H9 (cell line): ENCODE measurements at regions not wholly inside any gene's neighbourhood (a gene's known extent, or its start where the extent isn't known, plus 50 kb on each side); places are given as distances from the start of the nearest gene placed in this dataset.

Experiments
- DNase-seq: peaks from one replicate; pipeline ENCODE4 v3.0.0-alpha.2; 2017
- H2AFZ ChIP-seq: one replicate; pipeline ENCODE4 v1.6.1; 2013; ENCODE audit warnings: mild to moderate bottlenecking, low read length, control low read depth, moderate library complexity
- H2AK5ac ChIP-seq: 2 replicates; pipeline ENCODE4 v1.6.1; 2013; ENCODE audit warnings: low read length, control low read depth, mixed read lengths; ENCODE audit not compliant: insufficient read length
- H2BK120ac ChIP-seq: one replicate; pipeline ENCODE4 v1.6.1; 2013; ENCODE audit warnings: low read depth, mild to moderate bottlenecking, low read length, control low read depth, inconsistent platforms; ENCODE audit not compliant: poor library complexity, severe bottlenecking
- H2BK12ac ChIP-seq: 2 replicates; pipeline ENCODE4 v1.6.1; 2013; ENCODE audit warnings: low read length, control low read depth, mixed read lengths, low read depth; ENCODE audit not compliant: insufficient read length
- H2BK15ac ChIP-seq: 2 replicates; pipeline ENCODE4 v1.6.1; 2013; ENCODE audit warnings: low read depth, low read length, control low read depth
- H2BK20ac ChIP-seq: one replicate; pipeline ENCODE4 v1.6.1; 2013; ENCODE audit warnings: low read depth, mild to moderate bottlenecking, low read length, control low read depth, inconsistent platforms; ENCODE audit not compliant: poor library complexity, severe bottlenecking
- H2BK5ac ChIP-seq: 2 replicates; pipeline ENCODE4 v1.6.1; 2013; ENCODE audit warnings: low read length, control low read depth, mixed read lengths; ENCODE audit not compliant: insufficient read length
- H3K14ac ChIP-seq: 2 replicates; pipeline ENCODE4 v1.6.1; 2013; ENCODE audit warnings: low read length, control low read depth; ENCODE audit not compliant: insufficient read depth
- H3K18ac ChIP-seq: 2 replicates; pipeline ENCODE4 v1.6.1; 2013; ENCODE audit warnings: low read depth, mild to moderate bottlenecking, mixed read lengths, low read length, control low read depth; ENCODE audit not compliant: insufficient read length
- H3K23ac ChIP-seq: 2 replicates; pipeline ENCODE4 v1.6.1; 2013; ENCODE audit warnings: low read length, control low read depth, mixed read lengths, low read depth; ENCODE audit not compliant: insufficient read length
- H3K23me2 ChIP-seq: 2 replicates; pipeline ENCODE4 v1.6.1; 2013; ENCODE audit warnings: low read depth, mild to moderate bottlenecking, mixed read lengths, low read length, control low read depth; ENCODE audit not compliant: insufficient read length, poor library complexity, severe bottlenecking
- H3K27ac ChIP-seq: 2 replicates; pipeline ENCODE4 v1.5.1; 2013; ENCODE audit warnings: low read length, control low read depth, mixed read lengths, low read depth; ENCODE audit not compliant: insufficient read length
- H3K27me3 ChIP-seq: 2 replicates; pipeline ENCODE4 v1.6.1; 2013; ENCODE audit warnings: low read length, control low read depth, inconsistent platforms; ENCODE audit not compliant: insufficient read depth
- H3K4ac ChIP-seq: 2 replicates; pipeline ENCODE4 v1.6.1; 2013; ENCODE audit warnings: low read depth, mild to moderate bottlenecking, control low read depth, inconsistent platforms, low read length, moderate library complexity
- H3K4me1 ChIP-seq: 2 replicates; pipeline ENCODE4 v1.6.1; 2013; ENCODE audit warnings: low read length, control low read depth, inconsistent platforms; ENCODE audit not compliant: insufficient read depth
- H3K4me2 ChIP-seq: 2 replicates; pipeline ENCODE4 v1.6.1; 2013; ENCODE audit warnings: low read length, control low read depth, mixed read lengths; ENCODE audit not compliant: insufficient read length, insufficient read depth
- H3K56ac ChIP-seq: 2 replicates; pipeline ENCODE4 v1.6.1; 2013; ENCODE audit warnings: low read depth, mild to moderate bottlenecking, mixed read lengths, low read length, control low read depth; ENCODE audit not compliant: insufficient read length
- H3K79me1 ChIP-seq: 2 replicates; pipeline ENCODE4 v1.6.1; 2013; ENCODE audit warnings: low read depth, mild to moderate bottlenecking, moderate library complexity, low read length, control low read depth, inconsistent platforms; ENCODE audit not compliant: insufficient read depth, poor library complexity, severe bottlenecking
- H3K79me2 ChIP-seq: 2 replicates; pipeline ENCODE4 v1.6.1; 2013; ENCODE audit warnings: low read length, control low read depth, inconsistent platforms; ENCODE audit not compliant: insufficient read depth
- H3K9ac ChIP-seq: 2 replicates; pipeline ENCODE4 v1.6.1; 2013; ENCODE audit warnings: low read length, control low read depth, mixed read lengths; ENCODE audit not compliant: insufficient read length; ENCODE audit errors: extremely low read depth
- H3K9me3 ChIP-seq: one replicate; pipeline ENCODE4 v1.6.1; 2013; ENCODE audit warnings: low read depth, low read length, inconsistent platforms; ENCODE audit not compliant: control insufficient read depth
- H3T11ph ChIP-seq: one replicate; pipeline ENCODE4 v1.6.1; 2013; ENCODE audit warnings: mild to moderate bottlenecking, low read length, control low read depth, inconsistent platforms
- H4K20me1 ChIP-seq: one replicate; pipeline ENCODE4 v1.6.1; 2013; ENCODE audit not compliant: control insufficient read depth, insufficient read length, insufficient read depth
- H4K5ac ChIP-seq: 2 replicates; pipeline ENCODE4 v1.6.1; 2013; ENCODE audit warnings: low read depth, mild to moderate bottlenecking, mixed read lengths, low read length, control low read depth; ENCODE audit not compliant: insufficient read length
- H4K8ac ChIP-seq: replicated peaks from 2 replicates; pipeline ENCODE4 v1.6.1; 2013; ENCODE audit warnings: low read length, control low read depth, mixed read lengths, low read depth; ENCODE audit not compliant: insufficient read length
- H4K91ac ChIP-seq: 2 replicates; pipeline ENCODE4 v1.6.1; 2013; ENCODE audit warnings: low read depth, mild to moderate bottlenecking, moderate library complexity, mixed read lengths, low read length, control low read depth; ENCODE audit not compliant: insufficient read length
- H3K27ac Mint-ChIP-seq, 3 experiments: 2 replicates in 2 of 3; 3 replicates in 1 of 3; pipeline ENCODE4 v1.8.0; 2020 to 2021; ENCODE audit warnings: mixed read lengths in 3 of 3, mild to moderate bottlenecking in 1 of 3, moderate library complexity in 1 of 3
- H3K27me3 Mint-ChIP-seq: 2 replicates; pipeline ENCODE4 v1.8.0; 2021; ENCODE audit warnings: low read depth, mild to moderate bottlenecking, moderate library complexity, mixed read lengths
- H3K36me3 Mint-ChIP-seq, 3 experiments: 2 replicates in 2 of 3; 3 replicates in 1 of 3; pipeline ENCODE4 v1.8.0; 2020 to 2021; ENCODE audit warnings: low read depth in 3 of 3, mixed read lengths in 3 of 3; ENCODE audit not compliant: insufficient read depth in 1 of 3
- H3K4me1 Mint-ChIP-seq, 2 experiments: 2 replicates each; pipeline ENCODE4 v1.8.0; 2020; ENCODE audit warnings: mixed read lengths in 2 of 2
- H3K4me3 Mint-ChIP-seq, 2 experiments: 2 replicates in 1 of 2; 3 replicates in 1 of 2; pipeline ENCODE4 v1.8.0; 2020 to 2021; ENCODE audit warnings: mild to moderate bottlenecking in 2 of 2, mixed read lengths in 2 of 2, moderate library complexity in 1 of 2
- H3K9me3 Mint-ChIP-seq, 2 experiments: 2 replicates in 1 of 2; 3 replicates in 1 of 2; pipeline ENCODE4 v1.8.0; 2020; ENCODE audit warnings: mild to moderate bottlenecking in 2 of 2, mixed read lengths in 2 of 2, moderate library complexity in 1 of 2
- CTCF ChIP-seq: fragments of 200-600 bp; sonication (generic); conservative IDR thresholded peaks from 3 replicates; pipeline ENCODE4 v1.8.0; 2021; ENCODE audit warnings: antibody characterized with exemption, mild to moderate bottlenecking
- WGBS: extraction: QIAGEN DNeasy Blood & Tissue Kit; methylation state at CpG from one replicate; pipeline ENCODE4 v1.1.7; 2013; ENCODE audit warnings: missing lambda C conversion rate, low lambda C conversion rate, mixed read lengths; ENCODE audit not compliant: insufficient read length; ENCODE audit errors: extremely low coverage; 5-methylcytosine and 5-hydroxymethylcytosine counted together

GRCh38 chr1:213656039-213656438 lies 331.7 kb upstream of the PROX1 start:
- Histone ChIP-seq H3K56ac (no peak overlapping the region), H4K8ac (no peak overlapping the region), H3K27me3 (no peaks in the 10 kb centered on the region), H2BK120ac (no peak overlapping the region), H2BK20ac (no peak overlapping the region), H2AK5ac (no peak overlapping the region), H3K79me2 (no peaks in the 10 kb centered on the region), H4K5ac (no peak overlapping the region), H3K4ac (no peak overlapping the region), H3K79me1 (no peaks in the 10 kb centered on the region), H3K4me1 (no peaks in the 10 kb centered on the region; the same call in 1 of the 2 replicates), H3K9ac (no peak overlapping the region), H2AFZ (no peak overlapping the region), H3K18ac (no peak overlapping the region), H3K9me3 (no peaks in the 10 kb centered on the region), H3K23me2 (no peaks in the 10 kb centered on the region), H3K14ac (no peak overlapping the region), H4K20me1 (no peaks in the 10 kb centered on the region), H3K27ac (no peak overlapping the region), H2BK15ac (no peak overlapping the region), H4K91ac (no peak overlapping the region), H3K4me2 (no peak overlapping the region), H2BK12ac (no peak overlapping the region), H2BK5ac (no peak overlapping the region), H3K23ac (no peak overlapping the region), H3T11ph (no peak overlapping the region)
- no CpG with 5 or more reads among the region's 3 CpGs for WGBS
- Mint-ChIP-seq H3K9me3 (no peaks in the 10 kb centered on the region), H3K27ac (no peak overlapping the region), H3K4me1 (peaks cover under 1 to 2% of the 10 kb centered on the region in 2 experiments; a peak in 3 of 4 replicates), H3K27me3 (no peaks in the 10 kb centered on the region), H3K4me3 (no peak overlapping the region), H3K36me3 (no peaks in the 10 kb centered on the region)
- no peak for DNase-seq
- TF ChIP-seq CTCF = no peak
